A549 (cell line): ENCODE measurements at regions not wholly inside any gene's neighbourhood (a gene's known extent, or its start where the extent isn't known, plus 50 kb on each side); places are given as distances from the start of the nearest gene placed in this dataset.

Source experiments
- ATAC-seq, 2 experiments: fragments of 200-7000 bp in 1 of 2; fragments of >200 bp in 1 of 2; cut with Nextera tagmentation in 1 of 2; cut with Tn5 transposase in 1 of 2; 3 replicates each; pipeline versions ENCODE4 v1.8.0 to v1.9.1; 2018 to 2020; ENCODE audit warnings: mild to moderate bottlenecking in 1 of 2, moderate library complexity in 1 of 2
- CTCF ChIA-PET: fragments of 300-600 bp; sonication (Branson Sonifier 250); formaldehyde crosslinking; extraction: SDS; loops from one replicate; lab custom pipeline; 2021; ENCODE audit warnings: antibody characterized with exemption, inconsistent platforms; lab: Yijun Ruan, JAX
- POLR2A ChIA-PET: fragments of 350-600 bp; formaldehyde crosslinking; extraction: SDS; loops from one replicate; lab custom pipeline; 2021; ENCODE audit warnings: antibody characterized with exemption, inconsistent platforms; lab: Yijun Ruan, JAX
- DNase-seq, 2 experiments: peaks; one replicate each; pipeline versions ENCODE4 v3.0.0 to v3.0.0-alpha.2; 2011 to 2016; ENCODE audit warnings: low read depth in 1 of 2, low spot score in 1 of 2
- FAIRE-seq: peaks from 2 replicates; lab custom pipeline; 2011; peaks lifted over from hg19 to GRCh38; lab: Jason Lieb, UNC
- H3K27ac ChIP-seq, 2 experiments: fragments of >200 bp; sonication (Bioruptor Twin); formaldehyde crosslinking; 3 replicates each; pipeline ENCODE4 v1.5.1; 2016 to 2017
- H3K4me1 ChIP-seq: fragments of >200 bp; sonication (Bioruptor Twin); formaldehyde crosslinking; 3 replicates; pipeline ENCODE4 v1.6.1; 2016
- H3K4me2 ChIP-seq: fragments of >200 bp; sonication (Bioruptor Twin); formaldehyde crosslinking; 3 replicates; pipeline ENCODE4 v1.6.1; 2016
- H3K4me3 ChIP-seq: fragments of >200 bp; sonication (Bioruptor Twin); formaldehyde crosslinking; 3 replicates; pipeline ENCODE4 v1.5.1; 2016
- H3K9me3 ChIP-seq: fragments of >200 bp; sonication (Bioruptor Twin); formaldehyde crosslinking; 3 replicates; pipeline ENCODE4 v1.6.1; 2016
- CEBPB ChIP-seq, 2 experiments: fragments of >200 bp in 1 of 2; sonication (Bioruptor Twin) in 1 of 2; formaldehyde crosslinking in 1 of 2; IDR thresholded peaks; 2 replicates each; pipeline ENCODE4 v1.6.1; 2012 to 2016
- CHD2 ChIP-seq: fragments of 150-350 bp; IDR thresholded peaks from 2 replicates; pipeline ENCODE4 v1.6.1; 2014; ENCODE audit warnings: low read length; ENCODE audit not compliant: partially characterized antibody
- CHD4 ChIP-seq: fragments of 200-600 bp; sonication (generic); IDR thresholded peaks from 2 replicates; pipeline ENCODE4 v1.6.1; 2016; ENCODE audit warnings: antibody characterized with exemption, mild to moderate bottlenecking, borderline replicate concordance
- EHMT2 ChIP-seq: fragments of 200-600 bp; sonication (generic); IDR thresholded peaks from 2 replicates; pipeline ENCODE4 v1.6.1; 2016; ENCODE audit warnings: antibody characterized with exemption, low read depth, mild to moderate bottlenecking, moderate library complexity
- ESRRA ChIP-seq: fragments of 150-350 bp; IDR thresholded peaks from 2 replicates; pipeline ENCODE4 v1.6.1; 2014; ENCODE audit warnings: mild to moderate bottlenecking, low read length, borderline replicate concordance
- FOXS1 ChIP-seq: fragments of 250-450 bp; sonication (Bioruptor Pico); IDR thresholded peaks from 2 replicates; pipeline ENCODE4 v1.5.0; 2020; ENCODE audit warnings: mild to moderate bottlenecking, moderate library complexity
- GATA3 ChIP-seq: IDR thresholded peaks from 2 replicates; pipeline ENCODE4 v1.6.1; 2012; ENCODE audit warnings: borderline replicate concordance
- HDAC2 ChIP-seq: fragments of 200-600 bp; sonication (generic); IDR thresholded peaks from 2 replicates; pipeline ENCODE4 v1.6.1; 2016
- HOXA7 ChIP-seq: fragments of 250-450 bp; sonication (Bioruptor Pico); IDR thresholded peaks from 2 replicates; pipeline ENCODE4 v1.5.0; 2020; ENCODE audit warnings: mild to moderate bottlenecking, moderate library complexity
- HOXB13 ChIP-seq: fragments of 250-450 bp; sonication (Bioruptor Pico); IDR thresholded peaks from 2 replicates; pipeline ENCODE4 v1.5.0; 2020; ENCODE audit warnings: low read depth, mild to moderate bottlenecking, moderate library complexity
- HOXB5 ChIP-seq: fragments of 250-450 bp; sonication (Bioruptor Pico); IDR thresholded peaks from 2 replicates; pipeline ENCODE4 v1.5.0; 2020; ENCODE audit warnings: mild to moderate bottlenecking, moderate library complexity
- KDM1A ChIP-seq: fragments of 200-600 bp; sonication (generic); IDR thresholded peaks from 2 replicates; pipeline ENCODE4 v1.6.1; 2016; ENCODE audit warnings: low read depth, mild to moderate bottlenecking
- MYC ChIP-seq: IDR thresholded peaks from 2 replicates; pipeline ENCODE4 v1.6.1; 2012; ENCODE audit warnings: mild to moderate bottlenecking, inconsistent platforms, low read length, improper control_type of control experiment, borderline replicate concordance
- NR3C1 ChIP-seq: fragments of >200 bp; sonication (Bioruptor Twin); formaldehyde crosslinking; IDR thresholded peaks from 3 replicates; pipeline ENCODE4 v1.6.1; 2017
- POLR2AphosphoS2 ChIP-seq: conservative IDR thresholded peaks from 2 replicates; pipeline ENCODE4 v1.6.1; 2012; ENCODE audit warnings: low read length, improper control_type of control experiment, inconsistent platforms
- RARB ChIP-seq: fragments of 250-450 bp; sonication (Bioruptor Pico); IDR thresholded peaks from 2 replicates; pipeline ENCODE4 v1.8.0; 2021; ENCODE audit warnings: mild to moderate bottlenecking, moderate library complexity
- RNF2 ChIP-seq: fragments of 200-600 bp; sonication (generic); IDR thresholded peaks from 2 replicates; pipeline ENCODE4 v1.6.1; 2016; ENCODE audit warnings: low read depth, mild to moderate bottlenecking, antibody characterized with exemption, moderate library complexity, borderline replicate concordance
- SMC3 ChIP-seq: fragments of >200 bp; sonication (Bioruptor Twin); formaldehyde crosslinking; IDR thresholded peaks from 3 replicates; pipeline ENCODE4 v1.6.1; 2018; ENCODE audit warnings: inconsistent platforms
- SREBF2 ChIP-seq: fragments of 450-650 bp; IDR thresholded peaks from 2 replicates; pipeline ENCODE4 v1.6.1; 2014; ENCODE audit warnings: mild to moderate bottlenecking, moderate library complexity
- TFCP2L1 ChIP-seq: fragments of 250-450 bp; sonication (Bioruptor Pico); IDR thresholded peaks from 2 replicates; pipeline ENCODE4 v1.5.0; 2021; ENCODE audit warnings: mild to moderate bottlenecking
- TP53 ChIP-seq: fragments of 250-450 bp; sonication (Bioruptor Pico); IDR thresholded peaks from 2 replicates; pipeline ENCODE4 v1.5.0; 2021; ENCODE audit warnings: mild to moderate bottlenecking, moderate library complexity
- ZFP36 ChIP-seq: fragments of 450-650 bp; IDR thresholded peaks from 2 replicates; pipeline ENCODE4 v1.6.1; 2014; ENCODE audit warnings: borderline replicate concordance; ENCODE audit not compliant: partially characterized antibody
- ZSCAN20 ChIP-seq: fragments of 250-450 bp; sonication (Bioruptor Pico); IDR thresholded peaks from 2 replicates; pipeline ENCODE4 v1.8.0; 2022; ENCODE audit warnings: mild to moderate bottlenecking, moderate library complexity
- WGBS: methylation state at CpG from one replicate; pipeline ENCODE4 v1.1.6; 2017; ENCODE audit errors: missing lambda C conversion rate; 5-methylcytosine and 5-hydroxymethylcytosine counted together
- TF ChIP-seq, protein P1 (sequence below): fragments of 200-600 bp; sonication (generic); IDR thresholded peaks from 2 replicates; pipeline ENCODE4 v1.6.1; 2016; ENCODE audit warnings: antibody characterized with exemption, mild to moderate bottlenecking, moderate library complexity
- TF ChIP-seq, protein P2 (sequence below): fragments of >200 bp; sonication (Bioruptor Twin); formaldehyde crosslinking; IDR thresholded peaks from 2 replicates; pipeline ENCODE4 v1.6.1; 2016
- TF ChIP-seq, protein P3 (sequence below): fragments of 250-450 bp; sonication (Bioruptor Pico); IDR thresholded peaks from 2 replicates; pipeline ENCODE4 v1.5.0; 2020; ENCODE audit warnings: low read depth, mild to moderate bottlenecking, moderate library complexity
- TF ChIP-seq, protein P4 (sequence below): IDR thresholded peaks from 2 replicates; pipeline ENCODE4 v1.6.1; 2012
- TF ChIP-seq, protein P5 (sequence below): fragments of >200 bp; sonication (Bioruptor Twin); formaldehyde crosslinking; IDR thresholded peaks from 3 replicates; pipeline ENCODE4 v1.5.1; 2016

DNA sequence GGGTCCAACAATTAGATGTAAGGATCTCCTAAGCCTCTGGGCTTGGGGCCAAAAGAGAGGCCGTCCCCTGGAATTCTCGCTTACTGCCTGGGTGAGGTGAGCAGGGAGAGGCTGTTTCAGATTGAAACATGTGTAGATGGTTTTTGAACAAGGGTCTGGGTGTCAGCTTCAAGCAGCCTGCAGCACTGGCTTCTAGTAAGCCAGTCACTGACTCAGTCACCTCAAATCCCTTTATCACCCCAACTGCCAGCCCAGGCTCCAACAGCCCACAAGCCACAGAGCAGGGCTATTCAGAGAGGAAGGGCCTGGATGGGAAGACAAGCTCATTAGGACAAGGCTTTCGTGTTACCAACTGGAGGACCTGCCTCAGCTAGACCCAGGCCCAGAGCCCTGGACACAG is 180.2 kb downstream of the CCT6B start (continued):
- TF ChIP-seq HOXB5 (CRISPR knock-in tag) (no peak), CHD4 (no peak), HOXB13 (CRISPR knock-in tag) (no peak), ESRRA (no peak), SMC3 (no peak), HOXA7 (CRISPR knock-in tag) (no peak), KDM1A (no peak)

DNA sequence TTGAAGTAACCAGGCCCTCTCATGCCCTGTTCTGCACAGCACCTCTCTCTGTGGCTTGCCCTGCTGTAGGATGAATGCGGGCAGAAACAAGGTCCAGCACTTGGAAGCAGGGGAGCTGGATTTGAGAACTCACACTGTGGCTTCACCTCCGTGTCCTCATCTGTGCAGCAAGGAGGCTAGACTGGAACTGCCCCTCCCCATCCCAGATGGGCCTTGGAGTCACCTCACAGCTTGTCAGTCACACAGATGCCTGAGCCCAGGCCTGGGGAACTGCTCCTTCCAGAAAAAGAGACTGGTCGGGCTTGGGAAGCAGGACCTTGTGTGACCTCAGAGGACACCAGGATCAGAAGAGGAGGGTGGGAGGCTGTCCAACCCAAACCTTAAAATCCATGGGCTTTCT is 180.8 kb downstream of the CCT6B start:
- no peak overlapping the region for H3K27ac ChIP-seq
- ATAC-seq (no peak), FAIRE-seq (no peak), DNase-seq (no peak)
- no peaks in the 10 kb centered on the region for H3K4me1 ChIP-seq
- ChIA-PET CTCF (no interaction called here), POLR2A (no interaction called here)
- peaks cover 24% of the 10 kb centered on the region for H3K9me3 ChIP-seq
- 11% methylated on average over 3 of the region's 3 CpGs for WGBS
- no peak overlapping the region for H3K4me2 ChIP-seq
- no peak overlapping the region for H3K4me3 ChIP-seq
- TF ChIP-seq POLR2AphosphoS2 (no peak), ZFP36 (no peak), HDAC2 (no peak), CEBPB (IDR thresholded peaks at IDR 0.05) (no peak), FOXS1 (CRISPR knock-in tag) (no peak), TP53 (CRISPR knock-in tag) (no peak), RARB (CRISPR knock-in tag) (no peak), CHD2 (no peak), GATA3 (no peak), ZSCAN20 (no peak)
- TF ChIP-seq, protein P1, sequence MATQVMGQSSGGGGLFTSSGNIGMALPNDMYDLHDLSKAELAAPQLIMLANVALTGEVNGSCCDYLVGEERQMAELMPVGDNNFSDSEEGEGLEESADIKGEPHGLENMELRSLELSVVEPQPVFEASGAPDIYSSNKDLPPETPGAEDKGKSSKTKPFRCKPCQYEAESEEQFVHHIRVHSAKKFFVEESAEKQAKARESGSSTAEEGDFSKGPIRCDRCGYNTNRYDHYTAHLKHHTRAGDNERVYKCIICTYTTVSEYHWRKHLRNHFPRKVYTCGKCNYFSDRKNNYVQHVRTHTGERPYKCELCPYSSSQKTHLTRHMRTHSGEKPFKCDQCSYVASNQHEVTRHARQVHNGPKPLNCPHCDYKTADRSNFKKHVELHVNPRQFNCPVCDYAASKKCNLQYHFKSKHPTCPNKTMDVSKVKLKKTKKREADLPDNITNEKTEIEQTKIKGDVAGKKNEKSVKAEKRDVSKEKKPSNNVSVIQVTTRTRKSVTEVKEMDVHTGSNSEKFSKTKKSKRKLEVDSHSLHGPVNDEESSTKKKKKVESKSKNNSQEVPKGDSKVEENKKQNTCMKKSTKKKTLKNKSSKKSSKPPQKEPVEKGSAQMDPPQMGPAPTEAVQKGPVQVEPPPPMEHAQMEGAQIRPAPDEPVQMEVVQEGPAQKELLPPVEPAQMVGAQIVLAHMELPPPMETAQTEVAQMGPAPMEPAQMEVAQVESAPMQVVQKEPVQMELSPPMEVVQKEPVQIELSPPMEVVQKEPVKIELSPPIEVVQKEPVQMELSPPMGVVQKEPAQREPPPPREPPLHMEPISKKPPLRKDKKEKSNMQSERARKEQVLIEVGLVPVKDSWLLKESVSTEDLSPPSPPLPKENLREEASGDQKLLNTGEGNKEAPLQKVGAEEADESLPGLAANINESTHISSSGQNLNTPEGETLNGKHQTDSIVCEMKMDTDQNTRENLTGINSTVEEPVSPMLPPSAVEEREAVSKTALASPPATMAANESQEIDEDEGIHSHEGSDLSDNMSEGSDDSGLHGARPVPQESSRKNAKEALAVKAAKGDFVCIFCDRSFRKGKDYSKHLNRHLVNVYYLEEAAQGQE: no peak
- TF ChIP-seq, protein P2, sequence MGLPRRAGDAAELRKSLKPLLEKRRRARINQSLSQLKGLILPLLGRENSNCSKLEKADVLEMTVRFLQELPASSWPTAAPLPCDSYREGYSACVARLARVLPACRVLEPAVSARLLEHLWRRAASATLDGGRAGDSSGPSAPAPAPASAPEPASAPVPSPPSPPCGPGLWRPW: no peak
- TF ChIP-seq, protein P3, sequence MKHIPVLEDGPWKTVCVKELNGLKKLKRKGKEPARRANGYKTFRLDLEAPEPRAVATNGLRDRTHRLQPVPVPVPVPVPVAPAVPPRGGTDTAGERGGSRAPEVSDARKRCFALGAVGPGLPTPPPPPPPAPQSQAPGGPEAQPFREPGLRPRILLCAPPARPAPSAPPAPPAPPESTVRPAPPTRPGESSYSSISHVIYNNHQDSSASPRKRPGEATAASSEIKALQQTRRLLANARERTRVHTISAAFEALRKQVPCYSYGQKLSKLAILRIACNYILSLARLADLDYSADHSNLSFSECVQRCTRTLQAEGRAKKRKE (CRISPR knock-in tag): no peak

DNA sequence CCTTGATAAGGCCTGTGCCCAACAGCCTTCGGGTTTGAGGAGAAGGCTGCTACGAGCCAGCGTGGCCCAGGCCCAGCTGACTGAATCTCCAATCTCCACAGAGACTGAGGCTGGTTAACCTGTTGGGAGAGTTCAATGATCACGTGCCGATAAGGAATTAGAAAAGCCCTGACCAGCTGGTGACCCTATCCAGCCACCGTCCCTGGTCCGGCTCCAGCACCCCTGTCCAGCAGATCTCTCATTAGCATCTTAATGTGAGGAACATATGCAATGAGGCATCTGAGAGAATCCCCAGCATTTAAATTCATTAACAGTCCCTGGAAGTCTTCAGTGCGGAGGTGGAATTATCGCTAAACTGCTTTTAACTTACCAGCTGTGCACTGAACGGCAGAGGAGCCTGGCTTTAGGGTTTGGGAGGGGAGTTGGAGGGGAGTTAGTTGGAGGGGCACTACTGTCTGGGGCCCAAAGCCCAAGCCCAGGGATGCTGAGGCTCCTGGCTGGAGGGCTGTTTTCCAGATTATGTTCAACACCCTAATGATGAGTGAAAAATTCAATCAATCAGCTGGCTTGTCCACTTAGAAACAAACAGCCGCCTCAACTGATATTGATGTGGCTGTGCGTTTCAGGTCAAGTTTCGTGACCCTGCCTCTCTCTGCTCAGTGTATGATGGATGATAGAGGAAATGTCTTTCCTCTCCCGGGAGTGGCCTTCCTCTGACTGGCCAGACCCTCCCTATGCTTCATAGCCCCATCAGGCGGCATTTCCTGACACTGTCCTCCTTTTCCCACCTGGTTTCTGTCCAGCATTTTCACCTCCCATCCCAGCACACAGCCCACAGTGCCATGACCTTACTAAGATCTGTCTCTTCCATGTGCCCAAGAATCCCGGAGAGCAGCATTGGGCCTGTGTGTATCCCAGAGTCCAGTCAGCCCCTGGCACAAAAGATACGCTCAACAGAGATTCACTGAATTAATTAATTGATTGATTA is 184.5 kb downstream of the CCT6B start:
- FAIRE-seq (no peak), ATAC-seq (no peak), DNase-seq (no peak)
- Histone ChIP-seq H3K4me3 (no peak overlapping the region), H3K9me3 (peaks cover 22% of the 10 kb centered on the region), H3K4me2 (no peak overlapping the region), H3K4me1 (no peaks in the 10 kb centered on the region), H3K27ac (no peak overlapping the region)
- POLR2A ChIA-PET: no interaction called here
- CTCF ChIA-PET: no interaction called here
- WGBS: 32% methylated on average over 17 of the region's 17 CpGs
- TF ChIP-seq KDM1A: no peak
- no peak for TF ChIP-seq EHMT2
- TF ChIP-seq, protein P4, sequence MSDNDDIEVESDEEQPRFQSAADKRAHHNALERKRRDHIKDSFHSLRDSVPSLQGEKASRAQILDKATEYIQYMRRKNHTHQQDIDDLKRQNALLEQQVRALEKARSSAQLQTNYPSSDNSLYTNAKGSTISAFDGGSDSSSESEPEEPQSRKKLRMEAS: no peak
- no peak for TF ChIP-seq TFCP2L1 (CRISPR knock-in tag)
- TF ChIP-seq, protein P3 (CRISPR knock-in tag): no peak
- no peak for TF ChIP-seq TP53 (CRISPR knock-in tag)
- TF ChIP-seq MYC: no peak
- TF ChIP-seq RNF2: no peak
- TF ChIP-seq, protein P5, sequence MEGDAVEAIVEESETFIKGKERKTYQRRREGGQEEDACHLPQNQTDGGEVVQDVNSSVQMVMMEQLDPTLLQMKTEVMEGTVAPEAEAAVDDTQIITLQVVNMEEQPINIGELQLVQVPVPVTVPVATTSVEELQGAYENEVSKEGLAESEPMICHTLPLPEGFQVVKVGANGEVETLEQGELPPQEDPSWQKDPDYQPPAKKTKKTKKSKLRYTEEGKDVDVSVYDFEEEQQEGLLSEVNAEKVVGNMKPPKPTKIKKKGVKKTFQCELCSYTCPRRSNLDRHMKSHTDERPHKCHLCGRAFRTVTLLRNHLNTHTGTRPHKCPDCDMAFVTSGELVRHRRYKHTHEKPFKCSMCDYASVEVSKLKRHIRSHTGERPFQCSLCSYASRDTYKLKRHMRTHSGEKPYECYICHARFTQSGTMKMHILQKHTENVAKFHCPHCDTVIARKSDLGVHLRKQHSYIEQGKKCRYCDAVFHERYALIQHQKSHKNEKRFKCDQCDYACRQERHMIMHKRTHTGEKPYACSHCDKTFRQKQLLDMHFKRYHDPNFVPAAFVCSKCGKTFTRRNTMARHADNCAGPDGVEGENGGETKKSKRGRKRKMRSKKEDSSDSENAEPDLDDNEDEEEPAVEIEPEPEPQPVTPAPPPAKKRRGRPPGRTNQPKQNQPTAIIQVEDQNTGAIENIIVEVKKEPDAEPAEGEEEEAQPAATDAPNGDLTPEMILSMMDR: no peak
- TF ChIP-seq NR3C1: no peak
- TF ChIP-seq SREBF2: no peak
